Limb (tissue), 2 donors: ENCODE measurements at regions not wholly inside any gene's neighbourhood (a gene's known extent, or its start where the extent isn't known, plus 50 kb on each side); places are given as distances from the start of the nearest gene placed in this dataset.

ENCODE experiments used
- DNase-seq, 2 donors: peaks; one replicate each; pipeline ENCODE4 v3.0.0-alpha.2; 2016; ENCODE audit errors: extremely low spot score in 2 of 2

GRCh38 chr2:16125614-16126516 lies 185.5 kb downstream of the MYCN start:
- DNase-seq = no peak

- DNase-seq = no peak
Observed at GRCh38 chr2:16124881-16125613, 184.7 kb downstream of the MYCN start.

- no peak for DNase-seq
Observed at GRCh38 chr2:16123856-16124780, 183.8 kb downstream of the MYCN start.

- no peak for DNase-seq
Observed at GRCh38 chr2:16123421-16123820, 183.1 kb downstream of the MYCN start.

- no peak for DNase-seq
Observed at GRCh38 chr2:16122556-16122955, 182.2 kb downstream of the MYCN start.

GRCh38 chr2:16121986-16122390 lies 181.6 kb downstream of the MYCN start:
- no peak for DNase-seq

GRCh38 chr2:16121231-16121985 lies 181.1 kb downstream of the MYCN start:
- DNase-seq = no peak

GRCh38 chr2:16120591-16121180 lies 180.3 kb downstream of the MYCN start:
- no peak for DNase-seq

GRCh38 chr2:16119741-16120140 lies 179.4 kb downstream of the MYCN start:
- DNase-seq = no peak

GRCh38 chr2:16118611-16119590 lies 178.6 kb downstream of the MYCN start:
- DNase-seq = no peak

GRCh38 chr2:16117791-16118610 lies 177.7 kb downstream of the MYCN start:
- no peak for DNase-seq

- no peak for DNase-seq
Observed at GRCh38 chr2:16117021-16117700, 176.8 kb downstream of the MYCN start.

- no peak for DNase-seq
Observed at GRCh38 chr2:16115881-16116830, 175.8 kb downstream of the MYCN start.

GRCh38 chr2:16115291-16115690 lies 174.9 kb downstream of the MYCN start:
- DNase-seq = no peak

GRCh38 chr2:16114836-16115235 lies 174.5 kb downstream of the MYCN start:
- DNase-seq = no peak

- DNase-seq = peak in 1 of 2 donors; percentile 34
Observed at GRCh38 chr2:16114070-16114469, 173.7 kb downstream of the MYCN start.

GRCh38 chr2:16113568-16113967 lies 173.2 kb downstream of the MYCN start:
- no peak for DNase-seq
